HG02884 (cell line): ENCODE measurements at regions not wholly inside any gene's neighbourhood (a gene's known extent, or its start where the extent isn't known, plus 50 kb on each side); places are given as distances from the start of the nearest gene placed in this dataset.
"Not testable (repeated sequence)": the region's sequence is repeated elsewhere in the genome, so short reads cannot be mapped to it uniquely, and the experiment has no call there.

ENCODE experiments used
- ATAC-seq: cut with Tn5 transposase; IDR thresholded peaks from one replicate; pipeline ENCODE4 v1.9.1; 2021; ENCODE audit warnings: mild to moderate bottlenecking, moderate library complexity; ENCODE audit not compliant: unreplicated experiment

- not testable (repeated sequence) for ATAC-seq
These were observed 151.4 kb upstream of the RGS17 start for GRCh38 chr6:153282456-153282855.

- no peak for ATAC-seq
These were observed 144.9 kb upstream of the RGS17 start for GRCh38 chr6:153275997-153276396.

- ATAC-seq, result no peak
These were observed 141.3 kb upstream of the RGS17 start for GRCh38 chr6:153272201-153272980.

- ATAC-seq, result no peak
These were observed 132.4 kb upstream of the RGS17 start for GRCh38 chr6:153263489-153263888.

- no peak for ATAC-seq
These were observed 120.2 kb upstream of the RGS17 start for GRCh38 chr6:153251326-153251725.

- ATAC-seq, result no peak
These were observed 106.6 kb upstream of the RGS17 start for GRCh38 chr6:153237670-153238069.

- no peak for ATAC-seq
These were observed 100.1 kb upstream of the RGS17 start for GRCh38 chr6:153231048-153231646.

- no peak for ATAC-seq
These were observed 87.2 kb upstream of the RGS17 start for GRCh38 chr6:153218184-153218792.

- no peak for ATAC-seq
These were observed 85.7 kb upstream of the RGS17 start for GRCh38 chr6:153216789-153217188.

- ATAC-seq, result no peak
These were observed 84.2 kb upstream of the RGS17 start for GRCh38 chr6:153215242-153215641.

GRCh38 chr6:153214436-153214835, 83.4 kb upstream of the RGS17 start:
- ATAC-seq, result no peak

- ATAC-seq, result peak; percentile 70
These were observed 79.0 kb upstream of the RGS17 start for GRCh38 chr6:153210083-153210482.

GRCh38 chr6:153208706-153209105, 77.6 kb upstream of the RGS17 start:
- ATAC-seq, result no peak

GRCh38 chr6:153207617-153208016, 76.5 kb upstream of the RGS17 start:
- ATAC-seq, result no peak

- ATAC-seq, result no peak
These were observed 75.9 kb upstream of the RGS17 start for GRCh38 chr6:153207006-153207405.

GRCh38 chr6:153192943-153193885, 62.1 kb upstream of the RGS17 start:
- ATAC-seq, result no peak

GRCh38 chr6:153183925-153184324, 52.8 kb upstream of the RGS17 start:
- no peak for ATAC-seq
